ENCODE measurements at regions not wholly inside any gene's neighbourhood (a gene's known extent, or its start where the extent isn't known, plus 50 kb on each side); places are given as distances from the start of the nearest gene placed in this dataset.

- ATAC-seq = no peak
- no peaks in the 10 kb centered on the region for H3K9me3 ChIP-seq
- 87% methylated on average over 3 of the region's 3 CpGs for whole genome bisulfite sequencing (ENCODE audit: insufficient coverage, low coverage, low lambda C conversion rate, missing lambda C conversion rate)
- H3K4me1 ChIP-seq = no peaks in the 10 kb centered on the region
- TF ChIP-seq CTCF (IDR thresholded peaks at IDR 0.05) (no peak), POLR2A (IDR thresholded peaks at IDR 0.05) (no peak)
- no peaks in the 10 kb centered on the region for H3K36me3 ChIP-seq
- H3K27ac ChIP-seq = no peak overlapping the region
- intact Hi-C loops (cut with DNase I) = no loop called here
- H3K27me3 ChIP-seq = no peaks in the 10 kb centered on the region
- no peak for DNase-seq
- no peak overlapping the region for H3K4me3 ChIP-seq
Observed at GRCh38 chr6:132244744-132245143, 156.5 kb downstream of the MOXD1 start.

GRCh38 chr6:132236744-132237143 is 164.5 kb downstream of the MOXD1 start:
- no peak for TF ChIP-seq POLR2A (IDR thresholded peaks at IDR 0.05)
- TF ChIP-seq CTCF (IDR thresholded peaks at IDR 0.05) = no peak
- DNase-seq (no peak), ATAC-seq (no peak)
- Histone ChIP-seq H3K27me3 (no peaks in the 10 kb centered on the region), H3K4me1 (no peaks in the 10 kb centered on the region), H3K4me3 (no peak overlapping the region), H3K9me3 (no peaks in the 10 kb centered on the region), H3K27ac (no peak overlapping the region), H3K36me3 (no peaks in the 10 kb centered on the region)
- 12% methylated on average over 3 of the region's 3 CpGs for WGBS (ENCODE audit: insufficient coverage, low coverage, low lambda C conversion rate, missing lambda C conversion rate)
- intact Hi-C loops (cut with DNase I) = no loop called here

- 57% methylated on average over 1 of the region's 1 CpG for WGBS (ENCODE audit: insufficient coverage, low coverage, low lambda C conversion rate, missing lambda C conversion rate)
- no peak for ATAC-seq
- no peak overlapping the region for H3K27ac ChIP-seq
Observed at GRCh38 chr6:132236281-132236680, 165.0 kb downstream of the MOXD1 start.

GRCh38 chr6:132235596-132236280 is 165.5 kb downstream of the MOXD1 start:
- H3K4me3 ChIP-seq = no peak overlapping the region
- H3K36me3 ChIP-seq = no peaks in the 10 kb centered on the region
- no peaks in the 10 kb centered on the region for H3K4me1 ChIP-seq
- H3K27me3 ChIP-seq = no peaks in the 10 kb centered on the region
- DNase-seq (no peak), ATAC-seq (no peak)
- no peaks in the 10 kb centered on the region for H3K9me3 ChIP-seq
- intact Hi-C loops (cut with DNase I) = no loop called here
- no peak overlapping the region for H3K27ac ChIP-seq
- WGBS (ENCODE audit: insufficient coverage, low coverage, low lambda C conversion rate, missing lambda C conversion rate) = 67% methylated on average over 2 of the region's 2 CpGs
- TF ChIP-seq CTCF (IDR thresholded peaks at IDR 0.05) (no peak), POLR2A (IDR thresholded peaks at IDR 0.05) (no peak)

More at GRCh38 chr6:132236281-132236680, 165.0 kb downstream of the MOXD1 start:
- TF ChIP-seq POLR2A (IDR thresholded peaks at IDR 0.05) = no peak
- no peak for TF ChIP-seq CTCF (IDR thresholded peaks at IDR 0.05)
- Histone ChIP-seq H3K4me1 (no peaks in the 10 kb centered on the region), H3K4me3 (no peak overlapping the region), H3K27me3 (no peaks in the 10 kb centered on the region), H3K36me3 (no peaks in the 10 kb centered on the region), H3K9me3 (no peaks in the 10 kb centered on the region)
- intact Hi-C loops (cut with DNase I) = no loop called here
- no peak for DNase-seq
